GM23338 (cell line): ENCODE measurements at regions not wholly inside any gene's neighbourhood (a gene's known extent, or its start where the extent isn't known, plus 50 kb on each side); places are given as distances from the start of the nearest gene placed in this dataset.

Source experiments
- ATAC-seq: fragments of 200-7000 bp; cut with Tn5 transposase; 3 replicates; pipeline ENCODE4 v1.9.1; 2020
- DNase-seq: peaks from one replicate; pipeline ENCODE4 v3.0.0-alpha.2; 2015; ENCODE audit warnings: low spot score
- H2AFZ ChIP-seq: fragments of 200-600 bp; sonication (generic); 2 replicates; pipeline ENCODE4 v1.8.0; 2016; ENCODE audit warnings: antibody characterized with exemption, mild to moderate bottlenecking, moderate library complexity
- H3F3A ChIP-seq: fragments of 200-600 bp; sonication (generic); replicated peaks from 2 replicates; pipeline ENCODE4 v1.8.0; 2017; ENCODE audit warnings: antibody characterized with exemption, mixed run types, low read depth
- H3K27ac ChIP-seq: fragments of 200-600 bp; sonication (generic); 2 replicates; pipeline ENCODE4 v1.6.1; 2016; ENCODE audit warnings: low read depth
- H3K27me3 ChIP-seq: fragments of 200-600 bp; sonication (generic); 2 replicates; pipeline ENCODE4 v1.8.0; 2016; ENCODE audit warnings: mild to moderate bottlenecking, mixed run types, moderate library complexity; ENCODE audit not compliant: insufficient read depth
- H3K36me3 ChIP-seq: fragments of 200-600 bp; sonication (generic); 2 replicates; pipeline ENCODE4 v1.8.0; 2016; ENCODE audit warnings: mild to moderate bottlenecking; ENCODE audit not compliant: insufficient read depth
- H3K4me1 ChIP-seq: fragments of 200-600 bp; sonication (generic); 2 replicates; pipeline ENCODE4 v1.8.0; 2016; ENCODE audit warnings: mild to moderate bottlenecking, moderate library complexity; ENCODE audit not compliant: insufficient read depth
- H3K4me2 ChIP-seq: fragments of 200-600 bp; sonication (generic); 2 replicates; pipeline ENCODE4 v1.7.1; 2017; ENCODE audit warnings: mixed run types
- H3K4me3 ChIP-seq: fragments of 200-600 bp; sonication (generic); 2 replicates; pipeline ENCODE4 v1.6.1; 2016; ENCODE audit warnings: mixed run types
- H3K79me2 ChIP-seq: fragments of 200-600 bp; sonication (generic); replicated peaks from 2 replicates; pipeline ENCODE4 v1.8.0; 2017; ENCODE audit warnings: mild to moderate bottlenecking; ENCODE audit not compliant: insufficient read depth
- H3K9me2 ChIP-seq: fragments of 200-600 bp; sonication (generic); 2 replicates; pipeline ENCODE4 v1.8.0; 2017; ENCODE audit not compliant: insufficient read depth
- H4K20me1 ChIP-seq: fragments of 200-600 bp; sonication (generic); replicated peaks from 2 replicates; pipeline ENCODE4 v1.8.0; 2017; ENCODE audit warnings: mild to moderate bottlenecking; ENCODE audit not compliant: insufficient read depth
- H3K27ac Mint-ChIP-seq: 2 replicates; pipeline ENCODE4 v1.8.0; 2020; ENCODE audit warnings: inconsistent platforms, mild to moderate bottlenecking, moderate library complexity, mixed read lengths
- H3K27me3 Mint-ChIP-seq: 3 replicates; pipeline ENCODE4 v1.8.0; 2022; ENCODE audit warnings: low read depth, mild to moderate bottlenecking, moderate library complexity, mixed read lengths, inconsistent platforms; ENCODE audit not compliant: insufficient read depth, poor library complexity
- H3K36me3 Mint-ChIP-seq: 3 replicates; pipeline ENCODE4 v1.8.0; 2021; ENCODE audit warnings: low read depth, mild to moderate bottlenecking, inconsistent platforms, moderate library complexity, mixed read lengths
- H3K4me1 Mint-ChIP-seq: 3 replicates; pipeline ENCODE4 v1.8.0; 2020; ENCODE audit warnings: mild to moderate bottlenecking, inconsistent platforms, mixed read lengths
- H3K4me3 Mint-ChIP-seq: 3 replicates; pipeline ENCODE4 v1.8.0; 2021; ENCODE audit warnings: moderate library complexity, mild to moderate bottlenecking, inconsistent platforms, mixed read lengths
- H3K9me3 Mint-ChIP-seq: 3 replicates; pipeline ENCODE4 v1.8.0; 2020; ENCODE audit warnings: moderate library complexity, mild to moderate bottlenecking, inconsistent platforms, mixed read lengths
- CREB1 ChIP-seq: fragments of 250-450 bp; sonication (Bioruptor Pico); IDR thresholded peaks from 2 replicates; pipeline ENCODE4 v1.5.0; 2020; ENCODE audit warnings: low read depth, mild to moderate bottlenecking, moderate library complexity
- EZH2phosphoT487 ChIP-seq: fragments of 200-600 bp; sonication (generic); IDR thresholded peaks from one replicate; pipeline ENCODE4 v1.8.1; 2018; ENCODE audit warnings: antibody characterized with exemption; ENCODE audit not compliant: unreplicated experiment
- JUNB ChIP-seq: IDR thresholded peaks from one replicate; pipeline ENCODE4 v1.6.1; 2016; ENCODE audit warnings: antibody characterized with exemption; ENCODE audit not compliant: unreplicated experiment
- NANOG ChIP-seq: IDR thresholded peaks from 2 replicates; pipeline ENCODE4 v1.6.1; 2016; ENCODE audit warnings: antibody characterized with exemption, borderline replicate concordance
- POLR2AphosphoS5 ChIP-seq: IDR thresholded peaks from 2 replicates; pipeline ENCODE4 v1.6.1; 2016; ENCODE audit warnings: antibody characterized with exemption, low read depth
- STAT1 ChIP-seq: IDR thresholded peaks from one replicate; pipeline ENCODE4 v1.6.1; 2016; ENCODE audit warnings: antibody characterized with exemption; ENCODE audit not compliant: unreplicated experiment
- ZNF114 ChIP-seq: fragments of 250-450 bp; sonication (Bioruptor Pico); IDR thresholded peaks from 2 replicates; pipeline ENCODE4 v1.5.0; 2020; ENCODE audit warnings: mild to moderate bottlenecking, moderate library complexity
- ZNF331 ChIP-seq: fragments of 250-450 bp; sonication (Bioruptor Pico); IDR thresholded peaks from 2 replicates; pipeline ENCODE4 v1.5.0; 2020; ENCODE audit warnings: low read depth, mild to moderate bottlenecking, moderate library complexity
- TF ChIP-seq, protein P1 (sequence below): IDR thresholded peaks from one replicate; pipeline ENCODE4 v1.6.1; 2018; ENCODE audit warnings: antibody characterized with exemption; ENCODE audit not compliant: unreplicated experiment
- TF ChIP-seq, protein P2 (sequence below): IDR thresholded peaks from 2 replicates; pipeline ENCODE4 v1.6.1; 2016; ENCODE audit warnings: antibody characterized with exemption
- TF ChIP-seq, protein P3 (sequence below): fragments of 250-450 bp; sonication (Bioruptor Pico); IDR thresholded peaks from 2 replicates; pipeline ENCODE4 v1.5.0; 2020; ENCODE audit warnings: mild to moderate bottlenecking, moderate library complexity
- TF ChIP-seq, protein P4 (sequence below), 2 experiments: fragments of 200-600 bp in 1 of 2; sonication (generic) in 1 of 2; conservative IDR thresholded peaks; 2 replicates each; pipeline versions ENCODE4 v1.5.1 to v1.6.1; 2016 to 2017; ENCODE audit warnings: antibody characterized with exemption in 2 of 2, low read depth in 2 of 2, mild to moderate bottlenecking in 2 of 2, moderate library complexity in 1 of 2

DNA sequence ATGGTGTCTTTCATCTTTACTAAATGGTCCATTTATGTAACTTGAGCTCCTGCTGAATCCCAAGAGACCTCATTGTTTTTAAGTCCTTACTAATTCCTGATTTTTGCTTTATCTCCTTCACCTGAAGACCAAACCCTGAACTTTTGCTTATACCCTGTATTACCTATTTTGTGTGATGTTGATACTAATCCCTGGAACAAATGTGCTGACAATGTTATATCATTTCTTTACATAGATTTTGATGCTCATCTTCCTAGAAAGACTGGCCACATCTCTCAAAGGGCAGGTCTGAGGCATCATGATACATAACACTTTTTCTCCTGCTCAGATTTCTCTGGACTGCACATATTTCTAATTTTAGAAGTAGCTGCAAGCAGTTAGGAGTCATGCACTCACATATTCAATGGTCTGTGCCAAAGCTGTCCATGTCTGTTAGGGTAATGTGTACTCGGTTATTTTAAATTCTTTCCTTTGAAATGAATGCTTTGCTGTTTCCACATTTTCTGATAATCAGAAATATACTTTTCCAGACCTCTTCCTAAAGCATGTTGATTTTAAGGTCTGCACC, 427.9 kb upstream of the HNRNPA3 start:
- Histone ChIP-seq H3K4me3 (no peak overlapping the region), H3K36me3 (no peaks in the 10 kb centered on the region), H3F3A (no peaks in the 10 kb centered on the region), H3K4me2 (no peak overlapping the region), H4K20me1 (no peaks in the 10 kb centered on the region), H2AFZ (no peak overlapping the region), H3K9me2 (peaks cover 32% of the 10 kb centered on the region), H3K27ac (no peak overlapping the region), H3K4me1 (no peaks in the 10 kb centered on the region), H3K79me2 (no peaks in the 10 kb centered on the region), H3K27me3 (no peaks in the 10 kb centered on the region)
- no peak for TF ChIP-seq NANOG
- TF ChIP-seq, protein P1, sequence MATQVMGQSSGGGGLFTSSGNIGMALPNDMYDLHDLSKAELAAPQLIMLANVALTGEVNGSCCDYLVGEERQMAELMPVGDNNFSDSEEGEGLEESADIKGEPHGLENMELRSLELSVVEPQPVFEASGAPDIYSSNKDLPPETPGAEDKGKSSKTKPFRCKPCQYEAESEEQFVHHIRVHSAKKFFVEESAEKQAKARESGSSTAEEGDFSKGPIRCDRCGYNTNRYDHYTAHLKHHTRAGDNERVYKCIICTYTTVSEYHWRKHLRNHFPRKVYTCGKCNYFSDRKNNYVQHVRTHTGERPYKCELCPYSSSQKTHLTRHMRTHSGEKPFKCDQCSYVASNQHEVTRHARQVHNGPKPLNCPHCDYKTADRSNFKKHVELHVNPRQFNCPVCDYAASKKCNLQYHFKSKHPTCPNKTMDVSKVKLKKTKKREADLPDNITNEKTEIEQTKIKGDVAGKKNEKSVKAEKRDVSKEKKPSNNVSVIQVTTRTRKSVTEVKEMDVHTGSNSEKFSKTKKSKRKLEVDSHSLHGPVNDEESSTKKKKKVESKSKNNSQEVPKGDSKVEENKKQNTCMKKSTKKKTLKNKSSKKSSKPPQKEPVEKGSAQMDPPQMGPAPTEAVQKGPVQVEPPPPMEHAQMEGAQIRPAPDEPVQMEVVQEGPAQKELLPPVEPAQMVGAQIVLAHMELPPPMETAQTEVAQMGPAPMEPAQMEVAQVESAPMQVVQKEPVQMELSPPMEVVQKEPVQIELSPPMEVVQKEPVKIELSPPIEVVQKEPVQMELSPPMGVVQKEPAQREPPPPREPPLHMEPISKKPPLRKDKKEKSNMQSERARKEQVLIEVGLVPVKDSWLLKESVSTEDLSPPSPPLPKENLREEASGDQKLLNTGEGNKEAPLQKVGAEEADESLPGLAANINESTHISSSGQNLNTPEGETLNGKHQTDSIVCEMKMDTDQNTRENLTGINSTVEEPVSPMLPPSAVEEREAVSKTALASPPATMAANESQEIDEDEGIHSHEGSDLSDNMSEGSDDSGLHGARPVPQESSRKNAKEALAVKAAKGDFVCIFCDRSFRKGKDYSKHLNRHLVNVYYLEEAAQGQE: no peak
- TF ChIP-seq POLR2AphosphoS5: no peak
- no peak for TF ChIP-seq EZH2phosphoT487
- TF ChIP-seq, protein P2, sequence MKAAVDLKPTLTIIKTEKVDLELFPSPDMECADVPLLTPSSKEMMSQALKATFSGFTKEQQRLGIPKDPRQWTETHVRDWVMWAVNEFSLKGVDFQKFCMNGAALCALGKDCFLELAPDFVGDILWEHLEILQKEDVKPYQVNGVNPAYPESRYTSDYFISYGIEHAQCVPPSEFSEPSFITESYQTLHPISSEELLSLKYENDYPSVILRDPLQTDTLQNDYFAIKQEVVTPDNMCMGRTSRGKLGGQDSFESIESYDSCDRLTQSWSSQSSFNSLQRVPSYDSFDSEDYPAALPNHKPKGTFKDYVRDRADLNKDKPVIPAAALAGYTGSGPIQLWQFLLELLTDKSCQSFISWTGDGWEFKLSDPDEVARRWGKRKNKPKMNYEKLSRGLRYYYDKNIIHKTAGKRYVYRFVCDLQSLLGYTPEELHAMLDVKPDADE: no peak
- TF ChIP-seq JUNB: no peak
- no peak for TF ChIP-seq ZNF114
- no peak for TF ChIP-seq STAT1
- no peak for TF ChIP-seq ZNF331 (CRISPR knock-in tag)
- TF ChIP-seq, protein P3, sequence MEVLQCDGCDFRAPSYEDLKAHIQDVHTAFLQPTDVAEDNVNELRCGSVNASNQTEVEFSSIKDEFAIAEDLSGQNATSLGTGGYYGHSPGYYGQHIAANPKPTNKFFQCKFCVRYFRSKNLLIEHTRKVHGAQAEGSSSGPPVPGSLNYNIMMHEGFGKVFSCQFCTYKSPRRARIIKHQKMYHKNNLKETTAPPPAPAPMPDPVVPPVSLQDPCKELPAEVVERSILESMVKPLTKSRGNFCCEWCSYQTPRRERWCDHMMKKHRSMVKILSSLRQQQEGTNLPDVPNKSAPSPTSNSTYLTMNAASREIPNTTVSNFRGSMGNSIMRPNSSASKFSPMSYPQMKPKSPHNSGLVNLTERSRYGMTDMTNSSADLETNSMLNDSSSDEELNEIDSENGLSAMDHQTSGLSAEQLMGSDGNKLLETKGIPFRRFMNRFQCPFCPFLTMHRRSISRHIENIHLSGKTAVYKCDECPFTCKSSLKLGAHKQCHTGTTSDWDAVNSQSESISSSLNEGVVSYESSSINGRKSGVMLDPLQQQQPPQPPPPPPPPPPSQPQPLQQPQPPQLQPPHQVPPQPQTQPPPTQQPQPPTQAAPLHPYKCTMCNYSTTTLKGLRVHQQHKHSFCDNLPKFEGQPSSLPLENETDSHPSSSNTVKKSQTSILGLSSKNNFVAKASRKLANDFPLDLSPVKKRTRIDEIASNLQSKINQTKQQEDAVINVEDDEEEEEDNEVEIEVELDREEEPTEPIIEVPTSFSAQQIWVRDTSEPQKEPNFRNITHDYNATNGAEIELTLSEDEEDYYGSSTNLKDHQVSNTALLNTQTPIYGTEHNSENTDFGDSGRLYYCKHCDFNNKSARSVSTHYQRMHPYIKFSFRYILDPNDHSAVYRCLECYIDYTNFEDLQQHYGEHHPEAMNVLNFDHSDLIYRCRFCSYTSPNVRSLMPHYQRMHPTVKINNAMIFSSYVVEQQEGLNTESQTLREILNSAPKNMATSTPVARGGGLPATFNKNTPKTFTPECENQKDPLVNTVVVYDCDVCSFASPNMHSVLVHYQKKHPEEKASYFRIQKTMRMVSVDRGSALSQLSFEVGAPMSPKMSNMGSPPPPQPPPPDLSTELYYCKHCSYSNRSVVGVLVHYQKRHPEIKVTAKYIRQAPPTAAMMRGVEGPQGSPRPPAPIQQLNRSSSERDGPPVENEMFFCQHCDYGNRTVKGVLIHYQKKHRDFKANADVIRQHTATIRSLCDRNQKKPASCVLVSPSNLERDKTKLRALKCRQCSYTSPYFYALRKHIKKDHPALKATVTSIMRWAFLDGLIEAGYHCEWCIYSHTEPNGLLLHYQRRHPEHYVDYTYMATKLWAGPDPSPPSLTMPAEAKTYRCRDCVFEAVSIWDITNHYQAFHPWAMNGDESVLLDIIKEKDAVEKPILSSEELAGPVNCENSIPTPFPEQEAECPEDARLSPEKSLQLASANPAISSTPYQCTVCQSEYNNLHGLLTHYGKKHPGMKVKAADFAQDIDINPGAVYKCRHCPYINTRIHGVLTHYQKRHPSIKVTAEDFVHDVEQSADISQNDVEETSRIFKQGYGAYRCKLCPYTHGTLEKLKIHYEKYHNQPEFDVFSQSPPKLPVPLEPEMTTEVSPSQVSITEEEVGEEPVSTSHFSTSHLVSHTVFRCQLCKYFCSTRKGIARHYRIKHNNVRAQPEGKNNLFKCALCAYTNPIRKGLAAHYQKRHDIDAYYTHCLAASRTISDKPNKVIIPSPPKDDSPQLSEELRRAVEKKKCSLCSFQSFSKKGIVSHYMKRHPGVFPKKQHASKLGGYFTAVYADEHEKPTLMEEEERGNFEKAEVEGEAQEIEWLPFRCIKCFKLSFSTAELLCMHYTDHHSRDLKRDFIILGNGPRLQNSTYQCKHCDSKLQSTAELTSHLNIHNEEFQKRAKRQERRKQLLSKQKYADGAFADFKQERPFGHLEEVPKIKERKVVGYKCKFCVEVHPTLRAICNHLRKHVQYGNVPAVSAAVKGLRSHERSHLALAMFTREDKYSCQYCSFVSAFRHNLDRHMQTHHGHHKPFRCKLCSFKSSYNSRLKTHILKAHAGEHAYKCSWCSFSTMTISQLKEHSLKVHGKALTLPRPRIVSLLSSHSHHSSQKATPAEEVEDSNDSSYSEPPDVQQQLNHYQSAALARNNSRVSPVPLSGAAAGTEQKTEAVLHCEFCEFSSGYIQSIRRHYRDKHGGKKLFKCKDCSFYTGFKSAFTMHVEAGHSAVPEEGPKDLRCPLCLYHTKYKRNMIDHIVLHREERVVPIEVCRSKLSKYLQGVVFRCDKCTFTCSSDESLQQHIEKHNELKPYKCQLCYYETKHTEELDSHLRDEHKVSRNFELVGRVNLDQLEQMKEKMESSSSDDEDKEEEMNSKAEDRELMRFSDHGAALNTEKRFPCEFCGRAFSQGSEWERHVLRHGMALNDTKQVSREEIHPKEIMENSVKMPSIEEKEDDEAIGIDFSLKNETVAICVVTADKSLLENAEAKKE (CRISPR knock-in tag): no peak
- TF ChIP-seq, protein P4, sequence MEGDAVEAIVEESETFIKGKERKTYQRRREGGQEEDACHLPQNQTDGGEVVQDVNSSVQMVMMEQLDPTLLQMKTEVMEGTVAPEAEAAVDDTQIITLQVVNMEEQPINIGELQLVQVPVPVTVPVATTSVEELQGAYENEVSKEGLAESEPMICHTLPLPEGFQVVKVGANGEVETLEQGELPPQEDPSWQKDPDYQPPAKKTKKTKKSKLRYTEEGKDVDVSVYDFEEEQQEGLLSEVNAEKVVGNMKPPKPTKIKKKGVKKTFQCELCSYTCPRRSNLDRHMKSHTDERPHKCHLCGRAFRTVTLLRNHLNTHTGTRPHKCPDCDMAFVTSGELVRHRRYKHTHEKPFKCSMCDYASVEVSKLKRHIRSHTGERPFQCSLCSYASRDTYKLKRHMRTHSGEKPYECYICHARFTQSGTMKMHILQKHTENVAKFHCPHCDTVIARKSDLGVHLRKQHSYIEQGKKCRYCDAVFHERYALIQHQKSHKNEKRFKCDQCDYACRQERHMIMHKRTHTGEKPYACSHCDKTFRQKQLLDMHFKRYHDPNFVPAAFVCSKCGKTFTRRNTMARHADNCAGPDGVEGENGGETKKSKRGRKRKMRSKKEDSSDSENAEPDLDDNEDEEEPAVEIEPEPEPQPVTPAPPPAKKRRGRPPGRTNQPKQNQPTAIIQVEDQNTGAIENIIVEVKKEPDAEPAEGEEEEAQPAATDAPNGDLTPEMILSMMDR (conservative IDR thresholded peaks at IDR 0.05; ENCODE audit: low read depth in 2 of 2): no peak
- no peak for TF ChIP-seq CREB1 (CRISPR knock-in tag)
- no peaks in the 10 kb centered on the region for H3K9me3 Mint-ChIP-seq
- H3K27me3 Mint-ChIP-seq: peaks cover 2% of the 10 kb centered on the region
- no peak for DNase-seq
- H3K36me3 Mint-ChIP-seq: no peaks in the 10 kb centered on the region
- peaks cover 6% of the 10 kb centered on the region for H3K4me1 Mint-ChIP-seq
- H3K4me3 Mint-ChIP-seq: no peak overlapping the region
- no peak for ATAC-seq
- no peak overlapping the region for H3K27ac Mint-ChIP-seq
